ENCODE measurements at regions not wholly inside any gene's neighbourhood (a gene's known extent, or its start where the extent isn't known, plus 50 kb on each side); places are given as distances from the start of the nearest gene placed in this dataset.
A peak's percentile ranks its signal among the peaks of the same experiment; 100 is the strongest.

DNA sequence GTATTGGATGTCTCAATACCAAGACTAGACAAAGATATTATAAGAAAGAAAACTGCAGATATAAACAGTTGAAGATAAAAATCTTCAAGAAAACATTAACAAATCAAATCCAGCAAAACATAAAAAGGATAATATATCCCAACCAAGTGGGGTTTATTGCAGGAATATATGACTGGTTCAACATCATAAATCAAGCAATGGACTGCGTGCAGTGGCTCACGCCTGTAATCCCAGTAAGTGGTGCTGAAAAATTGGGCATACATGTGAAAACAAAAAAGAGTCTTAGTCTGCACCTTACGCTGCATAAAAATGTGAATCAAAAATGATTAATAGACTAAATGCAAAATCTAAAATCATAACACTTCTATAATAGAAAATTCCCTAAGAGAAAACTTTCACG, 112.9 kb upstream of the PDE4B start:
- DNase-seq (ENCODE audit: low read depth in 2 of 2): no peak

DNA sequence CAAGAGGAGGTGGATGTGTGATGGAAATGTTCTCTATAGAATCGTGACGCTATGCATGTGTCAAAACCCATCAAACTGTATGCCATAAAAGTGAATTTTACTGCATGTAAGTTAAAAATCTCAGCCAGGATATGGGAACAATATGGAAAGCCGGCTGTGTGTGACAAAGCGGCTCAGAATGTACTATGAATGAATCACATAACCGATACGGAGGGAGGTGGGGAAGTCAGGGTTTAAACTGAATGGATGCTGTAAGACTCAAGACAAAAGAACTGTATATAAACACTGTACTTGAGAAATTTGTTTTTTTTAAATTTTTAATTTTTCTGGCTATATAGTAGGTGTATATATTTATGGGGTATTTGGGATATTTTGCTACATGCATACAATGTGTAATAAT, 111.6 kb upstream of the PDE4B start:
- DNase-seq (ENCODE audit: low read depth in 2 of 2): peak; percentile 48 to 49

GRCh38 chr1:65687428-65688214, 105.1 kb upstream of the PDE4B start:
- peak; percentile 38 to 42 for DNase-seq (ENCODE audit: low read depth in 2 of 2)

DNA sequence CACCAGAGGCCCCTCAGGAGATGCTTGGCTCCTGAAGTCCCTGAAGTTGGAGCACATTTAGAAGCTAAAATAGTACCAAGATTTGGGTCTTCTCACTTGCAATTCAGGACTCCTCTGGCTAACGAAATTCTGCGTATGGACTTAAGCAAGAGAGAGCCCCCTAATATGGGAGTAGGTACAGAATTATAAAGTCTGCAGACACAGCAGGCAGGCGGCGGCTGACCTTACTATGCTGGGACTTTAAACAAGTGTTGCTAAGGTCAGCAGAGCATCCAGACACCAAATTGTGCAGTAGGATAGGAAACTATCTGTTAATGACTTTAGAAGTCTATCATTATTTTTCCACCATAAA, 104.5 kb upstream of the PDE4B start:
- no peak for DNase-seq (ENCODE audit: low read depth in 2 of 2)

- no peak for DNase-seq (ENCODE audit: low read depth in 2 of 2)
These were observed 103.8 kb upstream of the PDE4B start for GRCh38 chr1:65688848-65689247.

DNA sequence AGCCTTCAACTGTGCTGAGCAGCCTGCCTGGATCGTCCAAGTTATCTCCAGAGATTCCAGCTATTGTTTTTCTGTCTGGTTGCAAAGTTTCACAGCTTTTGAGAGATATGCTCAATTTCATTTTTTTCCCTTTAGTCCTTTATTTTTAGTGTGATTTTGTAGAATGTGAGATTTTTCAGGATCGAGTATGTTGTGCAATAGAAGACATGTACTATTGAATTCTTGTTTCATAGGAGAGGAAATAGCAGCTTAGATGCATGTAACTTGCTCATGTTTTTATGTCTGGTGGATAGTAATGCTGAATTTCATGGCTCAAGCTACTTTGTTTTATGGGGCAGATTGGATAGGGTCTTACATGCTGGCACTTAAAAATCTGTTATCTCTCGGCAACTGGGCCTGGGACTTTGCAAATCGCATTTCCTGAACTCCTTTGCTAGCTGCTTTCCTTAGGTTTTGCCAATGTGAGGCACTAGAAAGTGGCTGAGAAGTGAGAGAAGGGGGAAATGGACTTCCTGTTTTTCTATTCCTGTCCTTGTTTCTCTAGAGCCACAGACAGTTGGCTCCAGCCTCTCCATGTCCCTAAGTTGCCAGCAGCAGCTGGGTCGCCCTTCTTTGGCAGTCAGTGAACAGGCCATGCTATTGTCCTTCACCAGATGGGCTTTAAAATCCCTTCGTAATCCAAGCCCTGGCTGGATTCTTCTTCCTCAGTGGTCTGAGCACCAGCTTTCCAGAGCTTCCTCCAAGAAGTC, 101.4 kb upstream of the PDE4B start:
- DNase-seq (ENCODE audit: low read depth in 2 of 2): no peak

GRCh38 chr1:65691972-65692371, 100.7 kb upstream of the PDE4B start:
- DNase-seq (ENCODE audit: low read depth in 2 of 2): no peak

DNA sequence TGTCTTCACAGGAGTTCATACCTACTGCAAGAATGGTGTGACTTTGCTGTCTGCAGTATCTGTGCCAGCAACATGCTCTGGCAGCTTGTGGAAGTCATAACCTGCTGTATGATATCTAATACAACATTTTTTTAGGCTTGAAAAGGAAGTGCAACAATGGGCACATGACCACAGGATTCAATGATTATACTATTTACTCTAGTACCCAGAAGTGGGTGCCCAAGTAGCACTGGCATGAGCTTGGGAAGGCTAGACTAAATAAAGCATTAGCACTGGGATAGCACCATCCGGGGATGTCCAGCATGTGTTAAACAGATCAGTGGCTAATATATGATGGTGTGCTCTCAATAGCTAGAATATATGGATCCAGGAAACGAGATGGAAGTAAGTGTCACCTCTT, 98.6 kb upstream of the PDE4B start:
- DNase-seq (ENCODE audit: low read depth in 2 of 2): no peak

GRCh38 chr1:65694933-65695332, 97.8 kb upstream of the PDE4B start:
- no peak for DNase-seq (ENCODE audit: low read depth in 2 of 2)

DNA sequence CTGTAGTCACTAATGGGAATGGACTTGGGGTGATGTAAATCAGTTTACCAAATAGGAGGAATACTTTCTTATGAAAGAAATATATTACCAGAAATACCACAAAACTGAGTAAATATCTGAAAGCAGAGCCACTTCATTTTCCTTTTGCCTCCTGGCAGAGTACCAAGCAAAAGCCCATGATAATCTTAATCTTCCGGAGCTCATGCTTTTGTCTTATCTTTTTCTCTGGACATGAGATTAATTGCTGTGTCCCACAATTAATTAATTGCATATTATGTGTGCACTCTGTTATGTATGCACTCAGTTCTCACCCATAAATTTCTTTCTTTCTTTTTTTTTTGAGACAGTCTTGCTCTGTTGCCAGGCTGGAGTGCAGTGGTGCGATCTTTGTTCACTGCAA, 94.1 kb upstream of the PDE4B start:
- DNase-seq (ENCODE audit: low read depth in 2 of 2): no peak

DNA sequence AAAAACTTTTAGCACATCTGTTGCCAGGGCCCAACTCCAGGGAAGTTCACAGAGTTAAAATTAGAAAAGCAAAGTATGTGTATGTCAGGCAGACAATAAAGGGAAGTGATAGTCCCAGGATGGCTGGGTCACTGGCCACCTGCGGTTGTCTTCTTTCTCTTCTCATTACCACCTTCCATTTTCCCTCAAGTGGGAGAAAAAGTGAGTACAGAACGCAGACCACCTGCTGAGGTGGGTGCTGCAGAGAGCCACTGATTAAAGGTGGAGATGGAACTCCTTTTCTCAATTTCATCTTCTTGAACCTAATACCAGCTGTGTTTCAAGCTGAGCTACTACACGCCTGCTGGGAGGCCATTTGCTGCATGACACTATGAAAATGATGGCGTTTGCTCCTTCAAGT, 88.8 kb upstream of the PDE4B start:
- no peak for DNase-seq (ENCODE audit: low read depth in 2 of 2)

DNA sequence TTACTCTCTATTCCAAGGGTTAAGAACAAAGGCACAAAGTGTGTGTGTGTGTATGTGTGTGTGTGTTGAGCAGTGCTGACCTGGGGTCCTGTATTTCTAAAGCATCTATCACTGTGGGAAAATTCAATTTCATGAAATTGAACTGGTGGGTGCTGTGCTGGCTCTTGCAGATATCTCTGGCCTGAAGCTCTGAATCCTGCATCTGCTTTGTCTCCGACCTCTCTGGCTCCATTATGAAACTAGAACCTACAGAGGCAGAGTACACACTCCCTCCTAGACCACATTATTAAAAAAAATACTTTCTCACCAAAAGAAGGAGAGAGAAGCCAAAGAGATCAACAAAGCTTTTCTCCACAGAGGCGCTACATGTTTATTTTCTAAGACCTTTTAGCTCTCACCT, 88.4 kb upstream of the PDE4B start:
- no peak for DNase-seq (ENCODE audit: low read depth in 2 of 2)

GRCh38 chr1:65717815-65718454, 74.8 kb upstream of the PDE4B start:
- DNase-seq (ENCODE audit: low read depth in 2 of 2): peak; percentile 16 to 27

- no peak for DNase-seq (ENCODE audit: low read depth in 2 of 2)
These were observed 73.3 kb upstream of the PDE4B start for GRCh38 chr1:65719391-65719790.

DNA sequence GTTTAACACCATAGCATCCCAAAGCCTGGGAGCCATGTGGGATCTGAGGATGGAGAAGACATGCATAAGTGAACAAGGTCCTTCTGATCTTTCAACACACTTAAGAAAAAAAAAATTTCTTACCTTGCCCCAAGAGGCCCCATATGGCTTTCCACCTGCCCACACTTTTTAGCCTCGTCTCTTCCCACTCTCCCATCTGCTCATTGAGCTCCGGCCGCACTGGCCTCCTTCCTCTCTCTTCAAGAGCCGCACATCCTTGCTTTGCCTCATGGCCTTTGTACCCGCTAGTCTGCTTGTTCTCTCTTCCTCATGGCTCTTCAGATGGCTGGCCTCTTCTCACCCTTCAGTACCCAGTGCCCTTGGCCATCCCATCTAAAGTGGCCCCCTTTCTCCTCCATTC, 70.2 kb upstream of the PDE4B start:
- DNase-seq (ENCODE audit: low read depth in 2 of 2): no peak

DNA sequence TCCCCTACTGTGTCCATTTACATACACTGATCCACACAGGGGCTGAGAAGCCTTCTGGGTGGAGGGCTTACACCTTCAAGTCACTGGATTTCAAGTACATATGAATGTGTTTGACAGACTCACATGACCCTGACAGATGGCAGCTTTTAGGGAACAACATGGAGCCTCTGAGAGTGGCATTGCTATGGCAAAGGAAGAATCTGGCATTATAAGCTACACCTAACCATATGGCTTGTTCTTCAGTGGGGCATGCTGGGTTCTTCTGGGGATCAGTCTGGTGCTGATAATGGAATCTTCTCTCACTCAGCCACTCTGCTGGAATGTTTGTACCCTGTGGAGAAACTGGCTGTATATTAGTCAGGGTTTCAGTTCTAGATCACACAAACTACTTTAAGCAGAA, 68.5 kb upstream of the PDE4B start:
- DNase-seq (ENCODE audit: low read depth in 2 of 2): no peak

- DNase-seq (ENCODE audit: low read depth in 2 of 2): no peak
These were observed 67.6 kb upstream of the PDE4B start for GRCh38 chr1:65725064-65725463.

GRCh38 chr1:65728504-65728903, 64.2 kb upstream of the PDE4B start:
- no peak for DNase-seq (ENCODE audit: low read depth in 2 of 2)

GRCh38 chr1:65729259-65729658, 63.4 kb upstream of the PDE4B start:
- no peak for DNase-seq (ENCODE audit: low read depth in 2 of 2)

DNA sequence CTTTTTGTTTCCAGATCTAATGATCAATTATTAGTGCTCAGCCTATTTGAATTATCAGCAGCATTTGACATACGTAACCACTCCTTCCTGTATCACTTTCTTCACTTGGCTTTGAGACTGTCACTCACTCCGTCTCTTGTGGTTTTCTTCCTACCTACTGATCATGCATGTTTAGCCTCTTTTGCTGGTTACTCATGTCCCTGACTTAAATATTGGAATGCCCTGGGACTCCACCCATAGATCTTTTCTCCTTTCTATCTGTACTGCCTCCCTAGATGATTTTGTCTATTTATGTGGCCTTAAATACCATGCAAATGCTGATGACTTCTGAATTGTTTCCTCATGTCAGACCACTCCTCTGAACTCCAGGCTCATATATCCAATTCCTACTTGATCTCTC, 57.7 kb upstream of the PDE4B start:
- no peak for DNase-seq (ENCODE audit: low read depth in 2 of 2)

DNA sequence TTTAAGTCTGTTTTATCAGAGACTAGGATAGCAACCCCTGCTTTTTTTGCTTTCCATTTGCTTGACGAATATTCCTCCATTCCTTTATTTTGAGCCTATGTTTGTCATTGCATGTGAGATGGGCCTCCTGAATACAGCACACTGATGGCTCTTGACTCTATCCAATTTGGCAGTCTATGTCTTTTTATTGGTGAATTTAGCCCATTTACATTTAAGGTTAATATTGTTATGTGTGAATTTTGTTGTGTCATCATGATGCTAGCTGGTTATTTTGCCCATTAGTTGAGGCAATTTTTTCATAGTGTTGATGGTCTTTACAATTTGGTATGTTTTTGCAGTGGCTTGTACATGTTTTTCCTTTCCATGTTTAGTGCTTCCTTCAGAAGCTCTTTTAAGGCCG, 50.7 kb upstream of the PDE4B start:
- no peak for DNase-seq (ENCODE audit: low read depth in 2 of 2)
